ENCODE measurements at regions not wholly inside any gene's neighbourhood (a gene's known extent, or its start where the extent isn't known, plus 50 kb on each side); places are given as distances from the start of the nearest gene placed in this dataset.
A peak's percentile ranks its signal among the peaks of the same experiment; 100 is the strongest.

GRCh38 chr1:95518310-95518709 is 284.3 kb downstream of the RWDD3 start:
- WGBS, 2 experiments (ENCODE audit: extremely low coverage in 1 of 2, insufficient coverage in 1 of 2, insufficient read length in 1 of 2, insufficient replicate concordance in 2 of 2, low coverage in 1 of 2, low lambda C conversion rate in 2 of 2, missing lambda C conversion rate in 1 of 2), result 0% methylated on average over 1 of the region's 1 CpG; no CpG with 5 or more reads in 1 of the 2 experiments
- peak overlapping the region; percentile 19 to 55; a peak in 3 of 4 replicates for H3K4me2 ChIP-seq (ENCODE audit: insufficient read depth in 1 of 2, low read depth in 2 of 2, low read length in 2 of 2)
- H3K4me3 ChIP-seq (ENCODE audit: extremely low read depth in 1 of 4, insufficient read depth in 2 of 4, low read depth in 3 of 4, low read length in 4 of 4), result peak overlapping the region in 1 of 4 experiments; percentile 23; a peak in 1 of 8 replicates
- TF ChIP-seq NANOG (IDR thresholded peaks at IDR 0.05; ENCODE audit: insufficient read depth, low read depth, low read length, poor library complexity, severe bottlenecking) (peak; percentile 93), POU5F1 (IDR thresholded peaks at IDR 0.05; ENCODE audit: low read depth, low read length) (peak; percentile 86), POLR2A (IDR thresholded peaks at IDR 0.05; ENCODE audit: control extremely low read depth in 1 of 2, low read depth in 2 of 2, low read length in 2 of 2) (no peak), SP1 (IDR thresholded peaks at IDR 0.05; ENCODE audit: low read depth, low read length) (peak; percentile 67; the same call in 1 of the 2 replicates), TEAD4 (IDR thresholded peaks at IDR 0.05; ENCODE audit: low read depth, low read length) (no peak), KDM1A (IDR thresholded peaks at IDR 0.05; ENCODE audit: borderline replicate concordance, low read length) (no peak)

More at GRCh38 chr1:95518310-95518709, 284.3 kb downstream of the RWDD3 start:
- Histone ChIP-seq H3K36me3 (ENCODE audit: control insufficient read depth in 2 of 4, insufficient read depth in 4 of 4, low read length in 3 of 4) (no peaks in the 10 kb centered on the region; a peak in 1 of 8 replicates), H2AFZ (ENCODE audit: low read length) (no peak overlapping the region), H2BK5ac (ENCODE audit: low read depth, low read length) (no peak overlapping the region), H2AK5ac (ENCODE audit: low read depth, low read length) (no peak overlapping the region), H3K9ac (replicated peaks in 1 of 4; ENCODE audit: extremely low read depth in 1 of 4, low read depth in 3 of 4, low read length in 3 of 4) (no peak overlapping the region), H3K4ac (replicated peaks; ENCODE audit: insufficient read length, low read depth, low read length) (no peak overlapping the region), H3K56ac (replicated peaks; ENCODE audit: insufficient read length, low read depth, low read length) (no peak overlapping the region), H4K5ac (ENCODE audit: insufficient read length, low read depth, low read length) (no peak overlapping the region), H2BK120ac (replicated peaks; ENCODE audit: low read depth, low read length) (no peak overlapping the region), H2BK15ac (ENCODE audit: low read length) (no peak overlapping the region), H4K8ac (ENCODE audit: extremely low read depth, insufficient read depth, low read length) (no peak overlapping the region), H3K27ac (ENCODE audit: low read depth, low read length) (peak overlapping the region; percentile 6; the same call in 1 of the 2 replicates), H3K23me2 (ENCODE audit: low read depth, low read length) (no peaks in the 10 kb centered on the region; the same call in 1 of the 2 replicates), H4K20me1 (replicated peaks in 1 of 2; ENCODE audit: control insufficient read depth in 1 of 2, insufficient read depth in 2 of 2, low read length in 2 of 2) (no peaks in the 10 kb centered on the region), H3K4me1 (replicated peaks in 1 of 4; ENCODE audit: control insufficient read depth in 3 of 4, insufficient read depth in 4 of 4, low read length in 3 of 4) (peaks cover 0 to 9% (median 4%) of the 10 kb centered on the region in 4 experiments; a peak in 5 of 7 replicates), H4K91ac (replicated peaks; ENCODE audit: insufficient read length, low read length) (no peak overlapping the region), H3K23ac (ENCODE audit: insufficient read length) (no peak overlapping the region), H3K14ac (ENCODE audit: insufficient read length) (no peak overlapping the region), H3K9me3 (ENCODE audit: insufficient read depth in 2 of 2, low read depth in 1 of 2, low read length in 1 of 2) (peaks cover 8 to 15% of the 10 kb centered on the region in 2 experiments), H3K27me3 (replicated peaks in 1 of 4; ENCODE audit: control insufficient read depth in 3 of 4, extremely low read depth in 1 of 4, insufficient read depth in 3 of 4, low read length in 3 of 4) (no peaks in the 10 kb centered on the region), H3K79me2 (ENCODE audit: control insufficient read depth in 1 of 2, insufficient read depth in 2 of 2, low read length in 2 of 2) (no peaks in the 10 kb centered on the region), H3K18ac (ENCODE audit: extremely low read depth, low read length) (0 out of 2 replicates have a peak overlapping the region, but pooled peaks have one; percentile 4), H3K79me1 (ENCODE audit: low read depth, low read length) (no peaks in the 10 kb centered on the region), H2BK12ac (ENCODE audit: low read depth, low read length) (no peak overlapping the region), H2BK20ac (ENCODE audit: low read length) (no peak overlapping the region)
- DNase-seq (ENCODE audit: low read depth in 1 of 2, low spot score in 2 of 2) (no peak), FAIRE-seq (no peak)
- ChIA-PET POLR2A (ENCODE audit: partially characterized antibody) (interaction anchor here (1.0 kb wide), 1 partner anchor 209 kb away, joined by 3 read pairs; no protein-coding TSS in a partner anchor), CTCF (ENCODE audit: partially characterized antibody) (interaction anchor here (1.1 to 1.3 kb wide), 2 partner anchors 12 to 14 kb away, joined by 4 read pairs; no protein-coding TSS in a partner anchor)

Data from H1 (cell line).